ENCODE measurements at regions not wholly inside any gene's neighbourhood (a gene's known extent, or its start where the extent isn't known, plus 50 kb on each side); places are given as distances from the start of the nearest gene placed in this dataset.
"Not testable (repeated sequence)": the region's sequence is repeated elsewhere in the genome, so short reads cannot be mapped to it uniquely, and the experiment has no call there.

DNA sequence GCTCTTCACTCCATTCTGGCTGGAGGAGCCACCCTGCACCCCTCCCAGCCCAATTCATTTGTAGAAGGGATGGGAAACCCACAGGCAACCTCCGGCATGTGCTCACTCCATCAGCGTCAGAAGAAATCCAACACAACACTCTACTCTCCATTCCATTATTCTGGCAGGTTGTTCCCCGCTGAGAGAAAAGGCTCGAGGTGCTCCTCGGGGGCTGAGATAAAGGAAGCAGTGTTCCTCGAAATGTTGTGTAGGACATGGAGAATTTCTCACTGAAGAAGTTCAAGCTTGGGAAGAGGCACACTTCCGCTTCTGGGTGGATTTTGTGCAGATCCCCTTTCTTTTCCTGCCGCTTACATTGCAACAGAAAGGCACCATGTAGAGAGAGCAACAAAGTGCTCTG is 355.0 kb upstream of the CFAP20DC start:
- no peak for DNase-seq

DNA sequence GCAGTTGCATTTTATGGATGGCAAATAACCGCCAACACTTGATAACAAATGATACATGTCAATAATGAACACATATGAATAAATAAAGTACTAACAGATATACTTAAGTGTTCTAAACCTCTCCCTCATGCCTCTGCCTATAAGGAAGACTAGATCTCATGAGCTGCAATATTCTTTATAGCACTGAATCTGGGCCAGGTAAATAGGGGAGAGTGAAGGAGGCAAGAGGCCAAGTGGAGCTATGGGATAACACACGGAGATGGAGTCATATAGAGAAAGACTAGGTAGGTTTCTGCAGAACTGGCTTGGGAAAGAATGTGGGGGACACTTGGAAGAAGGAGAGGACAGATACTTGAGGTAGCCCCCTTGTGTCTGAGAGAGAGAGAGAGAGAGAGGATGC is 354.2 kb upstream of the CFAP20DC start:
- DNase-seq = no peak

DNA sequence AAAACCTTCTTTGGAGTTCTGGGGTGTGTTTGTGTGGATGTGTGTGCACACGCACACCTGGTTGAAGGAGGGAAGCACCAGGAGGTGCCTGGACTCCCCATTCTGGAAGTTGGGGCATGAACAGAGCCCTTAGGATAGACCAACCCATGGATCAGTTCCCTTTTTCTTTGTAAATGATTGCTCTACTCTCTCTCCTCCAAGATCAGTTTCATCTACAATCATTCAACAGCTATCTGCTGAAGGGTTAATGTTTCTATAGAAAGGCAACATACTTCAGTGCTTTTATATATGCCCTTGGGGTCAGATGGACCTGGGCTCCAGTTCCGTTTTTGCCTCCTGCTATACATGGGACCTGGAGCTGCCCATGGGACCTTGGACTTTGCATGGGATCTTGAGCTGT is 352.1 kb upstream of the CFAP20DC start:
- DNase-seq = no peak

DNA sequence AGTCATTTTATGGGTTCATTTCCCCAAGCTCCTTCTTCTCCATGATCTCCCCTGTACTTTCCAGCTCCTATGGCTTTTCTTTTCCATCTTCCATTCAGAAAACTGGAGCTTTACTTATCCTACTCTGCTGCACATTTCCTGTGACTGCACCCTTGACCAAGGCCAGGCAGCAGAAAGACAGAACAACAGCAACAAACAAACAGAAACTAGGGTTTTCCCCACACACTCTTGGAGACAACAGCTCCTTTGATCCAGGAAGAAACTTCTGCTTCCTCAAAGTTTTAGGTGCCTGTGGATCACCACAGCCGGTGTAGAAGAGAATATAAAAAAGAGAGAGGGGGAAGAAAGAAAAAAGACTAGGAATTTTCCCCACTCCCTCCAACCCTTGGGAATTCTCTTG is 342.3 kb upstream of the CFAP20DC start:
- no peak for DNase-seq

DNA sequence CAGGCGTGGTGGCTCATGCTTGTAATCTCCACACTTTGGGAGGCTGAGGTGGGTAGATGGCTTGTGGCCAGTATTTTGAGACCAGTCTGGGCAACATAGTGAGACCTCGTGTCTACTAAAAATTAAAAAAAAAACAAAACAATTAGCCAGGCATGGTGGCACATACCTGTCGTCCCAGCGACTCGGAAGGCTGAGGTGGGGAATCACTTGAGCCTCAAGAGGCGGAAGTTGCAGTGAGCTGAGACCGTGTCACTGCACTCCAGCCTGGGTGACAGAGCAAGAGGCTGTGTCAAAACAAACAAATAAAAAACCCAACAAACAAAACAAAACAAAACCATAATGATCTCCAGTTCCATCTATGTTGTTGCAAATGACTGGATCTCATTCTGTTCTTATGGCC is 341.3 kb upstream of the CFAP20DC start:
- peak; percentile 59 for DNase-seq

DNA sequence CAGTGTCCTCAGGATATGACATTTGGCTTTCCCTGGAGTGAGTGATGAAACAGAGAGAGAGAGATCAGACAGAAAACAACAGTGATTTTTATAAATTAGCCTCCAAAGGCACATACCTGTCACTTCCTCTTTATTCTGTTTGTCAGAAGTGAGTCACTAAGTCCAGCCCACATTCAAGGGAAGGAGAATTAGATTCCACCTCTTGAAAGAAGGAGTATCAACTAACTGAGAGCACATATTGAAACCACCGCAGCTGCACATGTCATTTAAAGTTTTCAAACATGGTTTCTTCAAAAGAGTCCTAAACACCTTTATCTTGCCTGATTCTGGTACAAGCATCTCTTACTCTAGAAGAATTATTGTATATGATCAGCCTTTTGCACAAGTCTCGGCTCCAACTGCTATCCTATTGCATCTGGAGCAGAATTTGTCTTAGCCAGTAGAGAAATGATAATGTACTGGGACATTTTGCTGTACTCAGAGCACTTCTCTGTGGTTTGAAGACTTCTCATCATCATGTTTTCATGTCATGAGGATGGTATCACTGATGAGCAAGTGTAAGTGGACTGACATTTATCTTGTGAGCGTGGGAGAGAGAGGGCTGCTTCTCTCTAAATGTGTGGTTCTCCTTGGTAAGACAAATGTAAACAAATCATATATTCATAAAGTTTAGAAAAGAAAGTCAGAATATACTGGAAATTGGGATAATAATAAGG is 338.9 kb upstream of the CFAP20DC start:
- peak; percentile 7 for DNase-seq

DNA sequence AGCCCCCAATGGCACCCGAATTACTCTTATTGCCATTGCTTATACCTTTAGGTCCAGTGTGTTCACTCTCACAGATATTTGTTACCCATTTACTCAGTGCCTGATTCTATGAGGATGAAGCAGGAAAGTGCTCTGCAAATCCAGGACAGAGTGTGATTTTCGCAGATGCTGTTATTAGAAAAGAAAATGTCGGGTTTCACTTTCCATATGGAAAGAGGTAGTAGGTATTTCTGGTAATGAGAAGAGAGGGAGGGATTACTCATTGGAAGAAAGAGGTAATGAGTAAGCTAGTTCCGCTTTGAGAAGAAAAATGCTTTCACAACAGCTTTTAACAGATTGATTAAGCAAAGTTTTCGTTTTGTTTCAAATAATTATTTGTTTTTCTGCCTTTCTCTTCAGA is 336.3 kb upstream of the CFAP20DC start:
- no peak for DNase-seq

DNA sequence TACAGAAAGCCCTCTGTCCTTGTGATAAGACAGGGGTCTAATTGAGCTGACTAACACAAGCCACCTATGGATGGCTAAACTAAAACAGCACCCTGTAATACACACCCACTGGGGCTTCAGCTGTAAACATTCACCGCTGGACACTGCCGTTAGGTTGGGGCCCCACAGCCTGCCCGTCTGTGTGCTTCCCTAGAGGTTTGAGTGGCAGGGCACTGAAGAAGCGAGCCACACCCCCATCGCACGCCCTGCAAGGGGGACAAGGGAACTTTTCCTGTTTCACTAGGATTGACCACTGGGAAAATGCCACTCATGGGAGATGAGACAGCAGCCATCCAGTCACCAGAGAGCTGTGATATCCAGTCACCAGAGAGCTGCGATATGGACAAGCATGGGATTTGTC is 335.7 kb upstream of the CFAP20DC start:
- DNase-seq = no peak

DNA sequence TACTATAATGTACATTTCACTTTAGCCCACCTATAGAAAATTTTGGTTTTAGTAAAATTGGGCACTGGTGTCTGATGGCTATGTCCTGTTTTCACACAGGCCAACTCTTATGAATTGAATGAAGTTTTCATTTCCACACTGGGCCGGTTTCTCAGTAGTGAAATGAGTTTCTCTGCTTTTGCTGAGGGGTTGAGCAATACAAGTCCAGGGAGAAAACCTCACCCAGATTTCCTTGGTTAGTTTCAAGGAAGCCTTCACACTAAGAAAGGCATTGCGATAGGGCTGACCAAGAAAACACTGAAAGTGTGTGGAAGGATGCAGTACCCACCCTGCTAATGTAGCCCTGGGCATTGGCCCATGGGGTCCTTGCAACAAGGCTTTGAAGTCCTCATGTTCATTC is 331.5 kb upstream of the CFAP20DC start:
- no peak for DNase-seq

DNA sequence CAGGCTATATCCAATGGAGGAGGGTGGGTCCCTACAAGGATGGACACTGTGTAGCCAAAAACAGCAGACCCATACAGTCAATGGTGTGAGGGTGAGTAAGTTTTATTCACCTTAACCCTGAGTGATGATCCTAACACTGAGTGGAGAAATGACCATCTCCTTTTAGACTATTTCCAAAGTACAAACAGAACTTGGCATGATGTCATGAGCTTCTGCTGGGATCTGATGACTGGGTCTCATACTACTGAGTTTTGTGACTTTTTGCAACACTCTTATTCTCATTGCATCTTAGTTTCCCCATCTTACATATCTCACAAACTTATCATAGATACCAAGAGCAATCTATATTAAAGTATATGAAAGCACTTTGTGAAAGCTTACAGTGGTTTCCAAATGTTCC is 330.3 kb upstream of the CFAP20DC start:
- DNase-seq = no peak

DNA sequence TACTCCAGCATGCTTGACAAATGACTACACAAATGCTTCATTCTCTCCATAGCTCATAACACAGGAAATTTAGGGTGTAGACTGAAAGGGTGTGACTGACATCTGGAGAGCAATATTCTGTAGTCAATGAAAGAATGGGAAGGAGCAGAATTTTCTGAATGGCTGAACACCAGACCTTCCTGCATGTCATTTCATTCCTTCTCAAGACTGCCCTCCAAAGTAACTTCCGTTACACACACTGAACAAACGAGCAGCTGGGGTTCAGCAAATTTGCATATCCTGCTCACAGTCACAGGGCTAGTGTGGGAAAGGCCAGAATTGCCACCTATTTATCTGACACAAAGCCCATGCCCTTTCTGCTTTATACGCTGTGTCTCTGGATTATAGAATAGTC is 325.0 kb upstream of the CFAP20DC start:
- no peak for DNase-seq

DNA sequence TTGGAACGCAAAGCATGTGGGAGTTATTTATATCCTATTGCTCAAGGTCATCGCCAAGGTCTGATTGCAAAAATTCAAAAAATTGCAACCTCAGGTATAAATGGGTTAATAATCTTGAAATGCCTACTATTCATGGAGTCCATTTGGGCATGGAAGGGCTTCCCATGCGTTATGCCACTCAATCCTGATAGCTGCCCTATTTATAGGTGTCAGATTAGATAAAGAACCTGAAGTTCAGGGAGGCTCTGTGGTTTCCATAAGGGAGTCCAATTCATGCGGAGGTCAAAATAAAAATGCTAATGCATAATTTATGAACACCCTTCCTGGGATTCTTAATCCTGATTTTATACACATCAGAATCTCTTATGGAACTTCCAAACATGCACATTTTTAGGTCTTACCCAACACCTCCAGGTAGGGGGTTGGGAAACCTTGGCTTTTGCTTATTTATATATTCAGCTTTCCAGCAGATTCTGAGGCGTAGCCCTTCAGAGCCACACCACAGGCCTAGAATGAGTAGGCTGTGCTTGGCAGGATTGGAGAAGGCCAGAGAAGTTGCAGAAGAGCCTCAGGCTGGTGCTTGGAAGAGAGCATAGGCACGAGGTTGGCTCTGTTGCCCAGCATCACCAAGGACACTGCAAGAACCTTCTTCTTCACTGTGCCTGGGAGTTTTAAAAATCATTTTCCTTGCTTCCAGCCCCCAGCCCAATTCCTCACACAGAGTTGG is 324.4 kb upstream of the CFAP20DC start:
- DNase-seq = no peak

DNA sequence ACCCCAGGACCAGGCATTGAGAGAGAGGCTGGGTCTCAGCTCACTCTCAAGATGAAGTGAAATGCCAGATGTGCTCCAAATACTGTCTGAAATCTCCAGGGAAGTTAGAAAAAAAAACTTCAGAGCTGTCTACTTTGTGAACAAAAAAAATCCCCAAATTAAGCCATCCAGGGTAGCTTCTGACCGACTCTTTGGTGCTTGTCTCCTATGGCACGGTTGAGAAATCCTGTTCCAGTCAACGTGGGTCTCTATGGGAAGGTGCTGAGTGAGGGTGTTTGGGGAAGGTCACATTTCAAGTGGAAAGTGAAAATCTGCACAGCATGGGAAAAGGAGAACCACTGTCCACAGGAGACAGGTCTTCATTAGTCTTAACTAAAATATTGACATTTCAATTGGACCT is 322.5 kb upstream of the CFAP20DC start:
- DNase-seq = no peak

DNA sequence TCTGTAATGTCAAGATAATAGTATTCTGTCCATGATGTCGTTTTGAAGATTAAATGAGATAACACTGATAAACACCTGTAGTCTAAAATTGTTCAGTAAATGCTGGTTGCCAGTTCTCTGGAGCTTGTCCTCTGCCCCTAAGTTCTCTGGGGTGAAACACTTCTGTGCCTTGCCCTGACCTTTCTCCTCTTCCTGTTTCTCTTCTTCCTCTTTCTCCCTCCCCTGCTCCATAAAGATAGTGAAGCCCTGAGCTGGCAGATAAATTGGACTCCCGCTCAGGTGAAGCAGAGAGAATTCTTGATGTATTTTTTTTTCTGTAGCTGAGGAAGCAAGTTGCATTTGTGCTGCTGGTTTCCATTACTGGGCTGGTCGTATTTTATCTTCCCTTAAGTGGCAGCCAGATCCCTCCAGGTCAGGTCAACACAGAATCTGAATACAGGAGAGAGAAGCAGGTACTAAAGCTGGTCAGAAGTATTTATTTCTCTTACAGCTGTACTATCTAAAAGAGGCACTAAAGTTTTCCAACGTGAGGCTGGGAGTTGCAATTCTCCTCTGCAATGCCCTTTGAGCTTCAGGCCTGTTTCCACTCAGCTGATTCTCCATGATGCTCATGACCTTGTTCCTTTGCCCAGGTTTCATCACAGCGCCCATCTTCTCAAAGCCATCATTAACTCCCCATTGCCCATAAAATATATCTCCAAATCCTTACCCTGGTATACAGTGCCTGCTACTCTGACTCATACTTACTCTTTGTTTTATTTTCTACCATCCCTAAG is 319.3 kb upstream of the CFAP20DC start:
- no peak for DNase-seq

DNA sequence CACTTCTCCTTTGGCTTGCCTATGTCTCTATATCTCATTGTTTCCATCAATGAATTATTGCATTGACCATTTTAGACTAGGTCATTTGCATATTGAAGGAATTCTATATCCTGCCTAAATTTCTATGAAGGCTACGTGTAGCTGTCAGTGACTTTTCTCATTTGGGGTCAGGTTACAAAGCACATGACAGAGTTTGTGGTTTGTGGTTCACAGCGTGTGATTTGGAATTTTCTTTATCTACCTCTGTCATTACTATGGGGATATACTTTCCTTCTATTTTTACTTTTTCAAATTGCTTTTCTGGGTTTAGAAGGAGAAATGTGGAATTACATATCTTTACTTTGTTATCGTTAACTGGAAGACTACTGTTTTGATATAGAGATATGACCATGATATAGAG is 317.3 kb upstream of the CFAP20DC start:
- DNase-seq = no peak

DNA sequence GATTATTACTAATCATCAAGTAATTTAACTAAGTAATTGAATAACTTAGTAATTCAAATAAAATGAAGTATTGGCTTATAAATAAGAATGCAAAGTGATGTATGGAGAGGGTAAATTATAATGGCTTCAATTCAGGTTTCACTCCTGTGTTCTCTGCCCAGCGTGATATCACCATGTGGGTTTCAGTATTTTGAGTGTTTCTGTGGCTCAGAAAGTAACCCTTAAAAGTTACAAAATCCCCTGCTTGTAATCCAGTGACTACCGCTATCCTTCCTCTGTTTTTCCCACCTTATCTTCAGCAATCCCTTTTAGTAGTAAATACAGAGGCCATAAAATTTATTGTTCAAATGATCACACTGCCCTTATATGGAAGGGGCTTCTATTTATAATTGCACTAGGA is 316.4 kb upstream of the CFAP20DC start:
- DNase-seq = no peak

DNA sequence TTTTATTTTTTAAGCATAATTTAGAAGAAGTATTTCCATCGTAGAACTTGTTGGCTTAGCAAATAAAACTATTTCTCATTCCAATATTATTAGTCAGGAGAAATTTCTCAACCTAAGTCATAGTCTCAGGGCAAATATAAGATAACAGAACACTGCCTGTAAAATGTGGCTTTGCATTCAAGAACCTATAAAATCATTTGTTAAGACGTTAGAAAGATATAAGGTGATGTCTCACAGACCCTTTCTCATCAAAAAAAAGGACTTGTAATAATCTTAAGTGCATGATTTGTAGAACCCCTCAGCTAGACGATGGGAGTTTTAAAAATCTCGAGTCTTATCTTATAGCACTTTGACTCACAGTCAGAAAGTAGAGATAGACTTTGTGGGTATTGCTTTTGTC is 314.7 kb upstream of the CFAP20DC start:
- no peak for DNase-seq

DNA sequence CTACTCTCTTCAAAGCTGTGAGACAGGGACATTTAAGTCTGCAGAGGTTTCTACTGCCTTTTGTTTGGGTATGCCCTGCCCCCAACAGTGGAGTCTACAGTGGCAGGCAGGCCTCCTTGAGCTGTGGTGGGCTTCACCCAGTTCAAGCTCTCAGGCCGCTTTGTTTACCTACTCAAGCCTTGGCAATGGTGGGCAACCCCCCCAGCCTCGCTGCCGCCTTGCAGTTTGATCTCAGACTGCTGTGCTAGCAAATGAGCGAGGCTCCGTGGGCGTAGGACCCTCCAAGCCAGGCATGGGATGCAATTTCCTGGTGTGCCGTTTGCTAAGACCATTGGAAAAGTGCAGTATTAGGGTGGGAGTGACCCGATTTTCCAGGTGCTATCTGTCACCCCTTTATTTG is 310.5 kb upstream of the CFAP20DC start:
- DNase-seq = not testable (repeated sequence)

DNA sequence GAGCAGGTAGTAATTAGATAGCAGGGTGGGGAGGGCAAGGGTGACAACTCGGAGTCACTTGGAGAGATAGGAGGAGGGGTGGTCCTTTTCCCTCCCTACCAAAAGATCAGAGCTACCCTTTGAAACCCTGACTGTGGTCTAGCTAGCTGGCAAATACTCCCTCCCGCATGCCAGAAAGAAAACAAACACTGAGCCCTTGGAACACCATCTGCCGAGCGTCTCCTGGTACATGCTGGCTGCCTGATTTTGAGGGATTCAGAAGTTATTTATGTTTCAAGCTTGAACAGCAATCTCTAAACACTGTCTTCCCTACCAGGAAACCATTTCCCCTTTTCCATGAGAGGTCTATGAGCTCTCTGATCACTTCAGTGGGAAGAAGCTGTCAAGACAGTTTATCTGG is 291.6 kb upstream of the CFAP20DC start:
- peak; percentile 19 for DNase-seq

DNA sequence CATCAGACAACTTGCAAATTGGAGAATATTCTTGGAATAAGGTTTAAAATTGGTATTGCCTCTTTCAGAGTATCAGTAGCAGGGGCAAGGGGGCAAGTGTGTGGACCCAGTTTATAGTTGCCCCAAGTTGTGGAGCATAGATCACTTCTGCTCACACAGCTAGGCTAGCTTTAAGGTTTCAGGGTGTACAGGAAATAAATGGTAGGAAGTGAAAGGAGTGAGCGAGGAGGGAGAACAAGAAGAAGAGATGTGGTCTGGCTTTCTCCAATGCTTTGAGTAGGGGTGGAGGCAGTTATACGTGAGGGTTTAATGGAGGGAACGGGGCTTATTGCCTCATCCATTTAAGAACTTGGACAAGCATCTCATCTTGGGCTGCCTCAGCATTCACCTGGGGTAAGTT is 290.0 kb upstream of the CFAP20DC start:
- no peak for DNase-seq

DNA sequence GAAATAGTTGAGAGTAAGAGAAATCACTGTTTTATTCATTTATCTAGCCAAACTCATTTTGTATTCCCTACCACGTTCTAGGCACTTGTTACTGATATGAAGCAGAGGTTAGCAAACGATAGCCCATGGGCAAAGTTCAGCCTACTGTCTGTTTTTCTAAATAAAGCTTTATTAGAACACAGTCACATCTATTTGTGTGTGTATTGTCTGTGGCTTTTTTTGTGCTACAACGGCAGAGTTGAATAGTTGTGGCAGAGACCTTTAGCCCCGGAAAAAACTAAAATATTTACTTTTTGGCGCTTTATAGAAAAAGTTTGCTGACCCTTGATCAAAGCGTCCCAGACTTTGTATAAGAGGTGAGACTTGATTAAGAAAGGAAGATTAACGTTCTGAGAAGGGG is 289.1 kb upstream of the CFAP20DC start:
- no peak for DNase-seq

DNA sequence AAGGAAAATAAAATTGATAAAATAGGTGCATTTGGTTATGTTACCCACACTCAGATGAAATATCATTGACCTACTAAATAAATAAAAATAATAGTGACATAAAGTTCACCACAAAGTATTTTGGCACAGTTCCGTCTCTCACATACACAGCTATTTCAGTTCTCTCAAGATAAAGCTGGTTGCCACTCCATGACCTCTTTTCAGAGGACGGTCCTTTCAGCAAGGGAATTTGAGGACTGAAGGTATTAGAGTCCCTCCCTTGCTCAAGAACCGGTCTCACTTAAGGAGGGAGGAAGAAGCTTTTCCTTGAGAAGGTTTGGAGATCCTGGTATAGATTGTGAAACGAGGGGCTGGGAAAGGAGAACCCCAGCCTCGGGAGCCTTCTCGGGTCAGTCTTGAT is 285.5 kb upstream of the CFAP20DC start:
- no peak for DNase-seq

DNA sequence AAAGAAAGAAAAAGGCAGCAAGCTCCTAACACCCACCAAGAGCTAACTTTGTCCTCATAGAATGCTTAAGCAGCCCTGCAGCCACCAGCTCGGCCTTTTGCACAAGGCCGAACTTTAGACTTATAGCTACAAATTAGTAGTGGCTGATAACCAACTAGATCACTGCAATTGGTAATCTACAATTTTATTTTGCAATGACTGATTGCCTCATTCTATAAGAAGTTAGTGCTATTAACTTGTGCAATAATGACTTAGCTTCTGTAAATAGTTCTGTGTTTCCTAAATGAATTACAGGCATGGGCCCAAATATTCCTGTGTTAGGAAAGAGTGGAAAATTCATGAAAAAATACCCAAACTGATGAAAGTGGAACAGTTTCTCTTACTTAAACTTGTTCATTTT is 284.8 kb upstream of the CFAP20DC start:
- no peak for DNase-seq

DNA sequence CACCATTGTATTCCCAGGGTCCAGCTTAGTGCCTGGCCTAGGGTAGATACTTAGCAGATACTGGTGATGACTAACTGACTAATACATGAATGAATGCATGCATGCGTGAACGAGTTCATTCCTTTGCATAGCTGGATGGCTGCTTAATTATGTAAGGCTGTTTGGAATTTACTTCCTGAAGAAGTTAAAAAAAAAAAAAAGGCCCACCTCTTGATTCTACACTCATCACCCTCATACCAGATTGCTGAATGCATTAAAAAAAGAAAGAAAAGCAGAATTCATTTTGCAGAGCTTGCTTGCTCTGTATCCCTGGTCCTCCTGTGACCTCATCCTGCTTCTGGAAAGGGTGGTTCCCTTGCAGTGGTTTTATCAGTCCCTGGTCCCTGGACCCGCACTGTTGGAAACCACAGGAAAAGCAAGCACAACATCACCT is 277.6 kb upstream of the CFAP20DC start:
- DNase-seq = peak; percentile 0
